B cell (primary cell): ENCODE measurements at regions not wholly inside any gene's neighbourhood (a gene's known extent, or its start where the extent isn't known, plus 50 kb on each side); places are given as distances from the start of the nearest gene placed in this dataset.

Experiments used
- ATAC-seq: fragments of 200-7000 bp; cut with Tn5 transposase; one replicate; pipeline ENCODE4 v1.10.0; 2021; ENCODE audit warnings: low read depth, mild to moderate bottlenecking, moderate number of reproducible peaks, moderate library complexity
- CTCF ChIA-PET: fragments of 350-600 bp; sonication (Branson Sonifier 250); formaldehyde crosslinking; loops from one replicate; lab custom pipeline; 2021; ENCODE audit warnings: antibody characterized with exemption, inconsistent platforms; lab: Charles Lee
- POLR2A ChIA-PET: fragments of 350-600 bp; sonication (Branson Sonifier 250); formaldehyde crosslinking; loops from one replicate; lab custom pipeline; 2021; ENCODE audit warnings: antibody characterized with exemption; lab: Charles Lee
- DNase-seq: peaks from one replicate; pipeline ENCODE4 v3.0.0; 2013
- H2AFZ ChIP-seq: 2 replicates; pipeline ENCODE4 v1.6.1; 2012; ENCODE audit warnings: mild to moderate bottlenecking, low read depth, low read length; ENCODE audit not compliant: insufficient read depth, poor library complexity, severe bottlenecking
- H3K27ac ChIP-seq, 2 donors: 1 replicate in 1 of 2; 2 replicates in 1 of 2; pipeline ENCODE4 v1.5.1; 2012 to 2013; ENCODE audit warnings: low read length in 2 of 2, mild to moderate bottlenecking in 2 of 2, moderate library complexity in 1 of 2
- H3K27me3 ChIP-seq, 4 experiments: fragments of 200-600 bp in 1 of 4; sonication (generic) in 1 of 4; replicated peaks in 1 of 4; 1 replicate in 2 of 4; 2 replicates in 2 of 4; pipeline versions ENCODE4 v1.6.1 to v1.7.0; 2013 to 2016; ENCODE audit warnings: low read length in 3 of 4, mild to moderate bottlenecking in 2 of 4, mixed read lengths in 1 of 4, moderate library complexity in 1 of 4; ENCODE audit not compliant: insufficient read depth in 4 of 4, control insufficient read depth in 3 of 4; ENCODE audit errors: control extremely low read depth in 1 of 4
- H3K36me3 ChIP-seq, 2 experiments: replicated peaks in 1 of 2; 1 replicate in 1 of 2; 2 replicates in 1 of 2; pipeline versions ENCODE4 v1.6.1 to v1.7.1; 2013; ENCODE audit warnings: low read length in 1 of 2; ENCODE audit not compliant: insufficient read depth in 2 of 2, control insufficient read depth in 1 of 2; ENCODE audit errors: control extremely low read depth in 1 of 2, extremely low read depth in 1 of 2
- H3K4me1 ChIP-seq, 2 donors: fragments of 200-600 bp in 1 of 2; sonication (generic) in 1 of 2; 1 replicate in 1 of 2; 2 replicates in 1 of 2; pipeline versions ENCODE4 v1.5.1 to v1.6.1; 2013 to 2017; ENCODE audit warnings: low read length in 2 of 2; ENCODE audit not compliant: control insufficient read depth in 2 of 2, insufficient read depth in 2 of 2
- H3K4me2 ChIP-seq: replicated peaks from 2 replicates; pipeline ENCODE3; 2012; ENCODE audit warnings: mild to moderate bottlenecking, low read depth, low read length; ENCODE audit not compliant: poor library complexity, severe bottlenecking
- H3K4me3 ChIP-seq, 5 experiments: fragments of 200-600 bp in 1 of 5; sonication (generic) in 1 of 5; 1 replicate in 3 of 5; 2 replicates in 2 of 5; pipeline versions ENCODE4 v1.5.1 to v1.7.0; 2011 to 2016; ENCODE audit warnings: low read length in 4 of 5, mild to moderate bottlenecking in 4 of 5, low read depth in 2 of 5, control low read depth in 1 of 5, moderate library complexity in 1 of 5; ENCODE audit not compliant: insufficient read depth in 1 of 5; ENCODE audit errors: control extremely low read depth in 1 of 5, extremely low read depth in 1 of 5
- H3K79me2 ChIP-seq: fragments of 200-600 bp; sonication (generic); one replicate; pipeline ENCODE4 v1.6.0; 2016; ENCODE audit warnings: low read length; ENCODE audit not compliant: control insufficient read depth, insufficient read depth
- H3K9ac ChIP-seq: fragments of 200-600 bp; sonication (generic); 2 replicates; pipeline ENCODE4 v1.6.1; 2017; ENCODE audit warnings: mild to moderate bottlenecking, low read length, moderate library complexity
- H3K9me3 ChIP-seq, 3 donors: one replicate each; pipeline versions ENCODE4 v1.6.1 to v1.7.1; 2013; ENCODE audit warnings: low read length in 2 of 3; ENCODE audit not compliant: control insufficient read depth in 2 of 3, insufficient read depth in 1 of 3; ENCODE audit errors: control extremely low read depth in 1 of 3
- H4K20me1 ChIP-seq: 2 replicates; pipeline ENCODE4 v1.6.0; 2012; ENCODE audit warnings: mild to moderate bottlenecking, low read length; ENCODE audit not compliant: insufficient read depth, control insufficient read depth, poor library complexity, severe bottlenecking
- H3K27ac Mint-ChIP-seq: one replicate; pipeline ENCODE4 v1.8.0; 2021; ENCODE audit warnings: mixed read lengths
- H3K27me3 Mint-ChIP-seq: one replicate; pipeline ENCODE4 v1.8.0; 2021; ENCODE audit warnings: mixed read lengths
- H3K4me1 Mint-ChIP-seq: one replicate; pipeline ENCODE4 v1.8.0; 2021; ENCODE audit warnings: mixed read lengths
- H3K4me3 Mint-ChIP-seq: one replicate; pipeline ENCODE4 v1.8.0; 2021; ENCODE audit warnings: mixed read lengths
- H3K9me3 Mint-ChIP-seq: one replicate; pipeline ENCODE4 v1.8.0; 2022; ENCODE audit warnings: mixed read lengths; ENCODE audit not compliant: insufficient read depth
- CTCF ChIP-seq: fragments of 200-600 bp; IDR thresholded peaks from one replicate; pipeline ENCODE4 v1.8.0; 2022; ENCODE audit warnings: antibody characterized with exemption, mild to moderate bottlenecking
- EZH2 ChIP-seq: IDR thresholded peaks from 2 replicates; pipeline ENCODE4 v1.6.1; 2012; ENCODE audit warnings: borderline replicate concordance, low read depth, mild to moderate bottlenecking, moderate library complexity, low read length; ENCODE audit not compliant: insufficient read depth, poor library complexity, severe bottlenecking
- WGBS: methylation state at CpG from one replicate; pipeline ENCODE4 v1.1.5; 2013; ENCODE audit warnings: missing lambda C conversion rate; ENCODE audit not compliant: insufficient coverage; 5-methylcytosine and 5-hydroxymethylcytosine counted together
- intact Hi-C: fragments of 100-400 bp; cut with micrococcal nuclease; formaldehyde crosslinking; loops from one replicate; pipeline ENCODE4 v1.10.0; 2022

GRCh38 chr7:84447636-84448293 is 253.2 kb upstream of the SEMA3A start:
- H3K27ac Mint-ChIP-seq, result no peak overlapping the region
- no peaks in the 10 kb centered on the region for H3K4me1 ChIP-seq
- H3K4me3 ChIP-seq, result no peak overlapping the region
- no peaks in the 10 kb centered on the region for H3K4me1 Mint-ChIP-seq
- no peaks in the 10 kb centered on the region for H3K27me3 Mint-ChIP-seq
- H3K9me3 ChIP-seq, result peaks cover 0 to 15% (median 0%) of the 10 kb centered on the region in 3 donors
- no peak overlapping the region for H3K9ac ChIP-seq
- no peaks in the 10 kb centered on the region for H3K36me3 ChIP-seq
- H3K4me3 Mint-ChIP-seq, result no peak overlapping the region
- intact Hi-C loops, result no loop called here
- WGBS, result 97% methylated on average over 13 of the region's 17 CpGs
- H3K27me3 ChIP-seq, result no peaks in the 10 kb centered on the region
- no peaks in the 10 kb centered on the region for H3K79me2 ChIP-seq
- H4K20me1 ChIP-seq, result no peaks in the 10 kb centered on the region
- ATAC-seq (no peak), DNase-seq (no peak)
- ChIA-PET POLR2A (no interaction called here), CTCF (no interaction called here)
- TF ChIP-seq CTCF (no peak), EZH2 (no peak)
- no peak overlapping the region for H3K27ac ChIP-seq
- no peak overlapping the region for H2AFZ ChIP-seq
- no peaks in the 10 kb centered on the region for H3K9me3 Mint-ChIP-seq
- H3K4me2 ChIP-seq, result no peak overlapping the region

GRCh38 chr7:84446991-84447480 is 252.4 kb upstream of the SEMA3A start:
- H3K4me2 ChIP-seq, result no peak overlapping the region
- WGBS, result 98% methylated on average over 14 of the region's 14 CpGs
- no peaks in the 10 kb centered on the region for H3K4me1 ChIP-seq
- no peak for ATAC-seq
- CTCF ChIA-PET, result no interaction called here
- Mint-ChIP-seq H3K4me1 (no peaks in the 10 kb centered on the region), H3K27ac (no peak overlapping the region), H3K27me3 (no peaks in the 10 kb centered on the region), H3K4me3 (no peak overlapping the region), H3K9me3 (no peaks in the 10 kb centered on the region)
- H3K27ac ChIP-seq, result no peak overlapping the region
- no peak overlapping the region for H3K4me3 ChIP-seq
- no peaks in the 10 kb centered on the region for H4K20me1 ChIP-seq
- DNase-seq, result no peak
- no peak overlapping the region for H3K9ac ChIP-seq
- H3K36me3 ChIP-seq, result no peaks in the 10 kb centered on the region
- POLR2A ChIA-PET, result no interaction called here
- H3K27me3 ChIP-seq, result no peaks in the 10 kb centered on the region
- peaks cover 0 to 15% (median 0%) of the 10 kb centered on the region in 3 donors for H3K9me3 ChIP-seq
- TF ChIP-seq EZH2, result no peak
- no peak for TF ChIP-seq CTCF
- H2AFZ ChIP-seq, result no peak overlapping the region
- no peaks in the 10 kb centered on the region for H3K79me2 ChIP-seq
- intact Hi-C loops, result no loop called here
